Epithelial cell of esophagus (primary cell): ENCODE measurements at regions not wholly inside any gene's neighbourhood (a gene's known extent, or its start where the extent isn't known, plus 50 kb on each side); places are given as distances from the start of the nearest gene placed in this dataset.
A peak's percentile ranks its signal among the peaks of the same experiment; 100 is the strongest.

Experiments
- DNase-seq: peaks from one replicate; pipeline ENCODE4 v3.0.0; 2010; ENCODE audit warnings: low read depth
- H3K4me3 ChIP-seq: 2 replicates; pipeline ENCODE4 v1.5.1; 2011; ENCODE audit warnings: mild to moderate bottlenecking, low read length, control low read depth
- TF ChIP-seq, protein P1 (sequence below): IDR thresholded peaks from 2 replicates; pipeline ENCODE4 v1.5.1; 2011; ENCODE audit warnings: low read depth, mild to moderate bottlenecking, low read length, control low read depth, inconsistent platforms; ENCODE audit not compliant: insufficient read depth; ENCODE audit errors: missing control alignments

DNA sequence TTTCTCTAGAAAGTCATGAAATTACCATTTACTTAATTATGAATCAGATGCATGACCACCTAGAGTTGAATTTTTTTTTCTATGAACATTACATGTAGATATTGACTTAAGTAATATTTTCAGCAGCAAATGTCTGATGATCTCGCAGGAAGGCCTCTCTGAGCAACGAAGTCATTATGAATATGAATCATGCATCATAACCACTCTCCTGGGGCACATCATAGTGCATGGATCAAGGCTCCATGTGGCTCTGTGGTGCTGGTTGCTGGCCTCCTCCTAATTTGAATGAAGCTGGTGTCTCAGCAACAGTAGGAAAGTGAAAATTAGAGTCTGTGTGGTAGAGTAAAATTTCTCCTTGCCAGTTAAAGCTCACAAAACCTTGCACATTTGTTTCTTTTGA lies 121.4 kb upstream of the INHBA start:
- H3K4me3 ChIP-seq, result no peak overlapping the region
- peak; percentile 48 for DNase-seq
- TF ChIP-seq, protein P1, sequence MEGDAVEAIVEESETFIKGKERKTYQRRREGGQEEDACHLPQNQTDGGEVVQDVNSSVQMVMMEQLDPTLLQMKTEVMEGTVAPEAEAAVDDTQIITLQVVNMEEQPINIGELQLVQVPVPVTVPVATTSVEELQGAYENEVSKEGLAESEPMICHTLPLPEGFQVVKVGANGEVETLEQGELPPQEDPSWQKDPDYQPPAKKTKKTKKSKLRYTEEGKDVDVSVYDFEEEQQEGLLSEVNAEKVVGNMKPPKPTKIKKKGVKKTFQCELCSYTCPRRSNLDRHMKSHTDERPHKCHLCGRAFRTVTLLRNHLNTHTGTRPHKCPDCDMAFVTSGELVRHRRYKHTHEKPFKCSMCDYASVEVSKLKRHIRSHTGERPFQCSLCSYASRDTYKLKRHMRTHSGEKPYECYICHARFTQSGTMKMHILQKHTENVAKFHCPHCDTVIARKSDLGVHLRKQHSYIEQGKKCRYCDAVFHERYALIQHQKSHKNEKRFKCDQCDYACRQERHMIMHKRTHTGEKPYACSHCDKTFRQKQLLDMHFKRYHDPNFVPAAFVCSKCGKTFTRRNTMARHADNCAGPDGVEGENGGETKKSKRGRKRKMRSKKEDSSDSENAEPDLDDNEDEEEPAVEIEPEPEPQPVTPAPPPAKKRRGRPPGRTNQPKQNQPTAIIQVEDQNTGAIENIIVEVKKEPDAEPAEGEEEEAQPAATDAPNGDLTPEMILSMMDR, result no peak

DNA sequence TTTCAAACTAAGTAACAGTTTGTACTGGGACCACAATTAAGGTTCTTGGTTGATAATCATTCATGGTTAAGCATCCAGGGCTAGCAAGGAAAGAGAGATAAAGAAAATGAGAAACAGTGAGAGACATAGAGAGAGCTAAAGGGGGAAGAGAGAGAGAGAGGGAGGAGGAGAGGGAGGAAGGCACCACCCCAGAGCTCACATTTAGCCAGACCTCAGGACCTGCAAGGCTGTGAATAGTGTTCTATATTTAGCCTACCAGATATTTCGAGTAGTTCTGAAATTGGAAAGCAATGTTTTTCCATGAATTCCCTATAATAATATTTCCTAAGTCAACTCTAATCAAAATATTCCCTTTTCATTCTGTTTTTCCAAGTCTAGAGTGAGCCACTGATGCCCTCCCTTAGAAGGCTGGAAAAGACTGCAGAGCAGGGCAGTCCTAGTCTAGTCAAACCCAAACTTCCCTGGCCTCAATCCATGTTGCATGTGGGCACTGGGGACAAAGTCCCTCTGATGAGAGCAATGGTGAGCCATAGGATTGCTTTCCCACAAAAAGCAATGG lies 119.4 kb upstream of the INHBA start:
- TF ChIP-seq, protein P1, result no peak
- no peak for DNase-seq
- H3K4me3 ChIP-seq, result no peak overlapping the region

DNA sequence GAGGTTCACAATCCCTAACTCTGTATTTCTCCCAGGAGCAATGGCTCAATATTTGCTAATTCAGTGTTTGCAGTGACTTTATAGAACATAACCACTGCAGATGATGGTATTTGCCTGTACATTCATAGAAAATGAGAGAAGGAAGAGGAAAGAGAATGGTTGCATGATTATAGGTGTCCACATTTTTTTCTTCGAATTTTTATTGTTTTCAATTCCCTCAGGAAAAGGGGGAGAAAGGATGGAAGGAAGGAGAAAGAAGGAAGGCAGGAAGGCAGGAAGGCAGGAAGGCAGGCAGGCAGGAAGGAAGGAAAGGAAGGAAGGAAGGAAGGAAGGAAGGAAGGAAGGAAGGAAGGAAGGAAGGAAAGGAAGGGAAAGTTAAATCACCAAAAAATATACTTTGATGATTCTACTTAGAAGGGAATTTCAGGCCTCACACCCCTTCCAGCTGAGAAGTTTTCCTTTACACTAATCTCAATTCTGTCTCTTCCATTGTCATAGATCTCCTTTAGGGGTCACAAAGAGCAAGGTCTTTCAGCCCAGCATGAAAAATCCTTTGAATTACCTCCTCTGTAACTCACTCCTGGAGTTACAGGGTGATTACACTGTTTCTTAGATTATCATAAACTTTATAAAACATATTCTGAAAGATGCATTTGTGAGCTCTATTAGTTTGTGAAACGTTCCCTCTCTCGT lies 118.8 kb upstream of the INHBA start:
- H3K4me3 ChIP-seq, result no peak overlapping the region
- TF ChIP-seq, protein P1, result no peak
- no peak for DNase-seq

DNA sequence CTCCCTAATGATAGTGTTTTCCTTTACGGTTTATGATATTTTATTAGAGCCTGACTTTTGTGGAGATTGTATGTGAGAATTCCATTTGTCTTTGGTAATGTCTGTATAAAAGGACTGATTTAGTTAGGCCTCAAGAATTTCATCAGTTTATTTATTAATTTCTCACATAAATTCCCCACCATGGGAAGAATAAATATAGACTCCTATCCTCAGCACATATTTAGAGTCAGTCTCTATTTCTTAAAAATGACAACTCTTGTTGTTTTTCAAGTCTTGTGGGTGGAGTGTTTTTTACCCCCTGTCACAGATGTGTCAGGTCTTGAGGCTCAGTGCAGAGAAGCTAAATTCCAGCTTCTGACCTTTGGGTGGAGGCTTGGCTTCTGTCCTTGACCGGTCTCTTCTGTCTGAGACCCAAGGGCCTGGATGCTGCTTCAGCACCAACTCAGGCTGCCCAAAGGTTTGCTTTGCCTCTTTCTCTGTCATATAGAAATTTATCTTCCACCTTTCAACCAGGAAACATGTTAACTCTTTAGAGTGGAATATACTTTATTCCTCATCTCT lies 117.3 kb upstream of the INHBA start:
- H3K4me3 ChIP-seq, result no peak overlapping the region
- TF ChIP-seq, protein P1, result no peak
- no peak for DNase-seq

DNA sequence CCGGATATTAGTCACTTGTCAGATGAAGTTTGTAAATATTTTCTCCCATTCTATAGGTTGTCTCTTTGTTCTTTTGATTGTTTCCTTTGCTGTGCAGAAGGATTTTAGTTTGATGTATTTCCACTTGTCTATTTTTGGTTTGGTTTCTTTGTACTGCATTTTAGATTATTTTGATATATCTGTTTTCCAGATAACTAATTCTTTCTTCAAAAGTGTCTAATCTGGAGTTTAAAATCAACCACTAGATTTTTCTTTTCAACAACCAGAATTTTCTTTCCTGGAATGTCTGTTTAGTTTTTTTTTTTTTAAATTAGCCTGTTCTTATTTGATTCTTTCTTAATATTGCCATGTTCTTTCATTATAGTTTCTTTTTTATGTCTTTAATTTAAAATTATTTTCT lies 116.8 kb upstream of the INHBA start:
- H3K4me3 ChIP-seq, result no peak overlapping the region
- no peak for DNase-seq
- TF ChIP-seq, protein P1, result no peak

DNA sequence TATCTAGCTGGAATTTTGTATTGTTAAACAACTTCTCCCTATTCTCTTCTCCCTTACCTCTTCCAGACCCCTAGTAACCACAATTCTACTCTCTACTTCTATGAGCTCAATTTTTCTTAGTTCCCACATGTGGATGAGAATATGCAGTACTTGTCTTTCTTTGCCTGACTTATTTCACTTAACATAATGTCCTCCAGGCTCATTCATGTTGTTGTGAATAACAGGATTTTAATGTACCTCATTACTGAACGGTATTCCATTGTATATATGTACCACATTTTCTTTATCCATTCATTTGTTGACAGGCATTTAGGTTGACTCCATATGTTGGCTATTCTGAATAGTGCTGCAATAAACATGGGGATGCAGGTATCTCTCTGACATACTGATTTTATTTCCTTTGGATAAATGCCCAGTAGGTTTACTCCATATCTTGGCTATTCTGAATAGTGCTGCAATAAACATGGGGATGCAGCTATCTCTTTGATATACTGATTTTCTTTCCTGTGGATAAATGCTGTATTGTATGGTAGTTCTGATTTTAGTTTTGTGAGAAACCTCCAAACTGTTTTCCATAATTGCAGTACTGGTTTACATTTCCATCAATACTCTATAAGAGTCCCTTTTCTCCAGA lies 116.0 kb upstream of the INHBA start:
- no peak for DNase-seq
- TF ChIP-seq, protein P1, result no peak
- H3K4me3 ChIP-seq, result no peak overlapping the region

DNA sequence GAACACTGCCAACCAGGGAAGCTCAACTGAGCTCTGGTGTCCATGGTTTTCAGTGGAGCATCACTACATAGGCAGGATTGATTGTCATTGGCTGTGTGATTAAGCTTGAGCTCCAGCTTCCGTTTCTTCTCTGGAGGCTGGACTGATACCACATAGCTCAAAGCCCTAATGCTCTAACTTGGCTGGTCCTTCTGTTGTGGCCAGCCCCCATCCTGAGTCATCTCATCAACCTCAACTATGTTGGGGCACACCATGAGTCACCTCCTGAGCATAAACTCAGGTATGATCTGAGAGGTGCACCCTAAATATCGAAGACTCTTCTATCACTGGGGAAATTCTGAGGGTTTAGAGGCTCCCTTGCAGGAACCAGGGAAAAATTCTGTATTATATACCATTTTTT lies 114.5 kb upstream of the INHBA start:
- no peak overlapping the region for H3K4me3 ChIP-seq
- TF ChIP-seq, protein P1, result no peak
- peak; percentile 71 for DNase-seq
